Right atrium auricular region (tissue), 2 donors: ENCODE measurements at regions not wholly inside any gene's neighbourhood (a gene's known extent, or its start where the extent isn't known, plus 50 kb on each side); places are given as distances from the start of the nearest gene placed in this dataset.

ENCODE experiments used
- DNase-seq: peaks from one replicate; pipeline ENCODE4 v3.0.0-alpha.2; 2019; ENCODE audit warnings: low spot score
- H3K27ac ChIP-seq, 2 donors: fragments of 200-600 bp; sonication (generic); 1 replicate in 1 of 2; 2 replicates in 1 of 2; pipeline ENCODE4 v1.5.1; 2016 to 2019
- H3K27me3 ChIP-seq, 2 donors: fragments of 200-600 bp; sonication (generic); one replicate each; pipeline versions ENCODE4 v1.5.1 to v1.6.0; 2017 to 2019
- H3K36me3 ChIP-seq: fragments of 200-600 bp; sonication (generic); one replicate; pipeline ENCODE4 v1.5.1; 2016
- H3K4me1 ChIP-seq, 2 donors: fragments of 200-600 bp; sonication (generic); one replicate each; pipeline versions ENCODE4 v1.5.1 to v1.6.0; 2017 to 2019
- H3K4me3 ChIP-seq, 2 donors: fragments of 200-600 bp; sonication (generic); 1 replicate in 1 of 2; 2 replicates in 1 of 2; pipeline ENCODE4 v1.5.1; 2017 to 2019; ENCODE audit warnings: mild to moderate bottlenecking in 1 of 2, moderate library complexity in 1 of 2
- H3K9me3 ChIP-seq, 2 donors: fragments of 200-600 bp; sonication (generic); one replicate each; pipeline ENCODE4 v1.5.1; 2019
- TF ChIP-seq, protein P1 (sequence below), 2 donors: fragments of 200-600 bp; sonication (generic); IDR thresholded peaks; one replicate each; pipeline ENCODE4 v1.5.1; 2019; ENCODE audit warnings: antibody characterized with exemption in 2 of 2

DNA sequence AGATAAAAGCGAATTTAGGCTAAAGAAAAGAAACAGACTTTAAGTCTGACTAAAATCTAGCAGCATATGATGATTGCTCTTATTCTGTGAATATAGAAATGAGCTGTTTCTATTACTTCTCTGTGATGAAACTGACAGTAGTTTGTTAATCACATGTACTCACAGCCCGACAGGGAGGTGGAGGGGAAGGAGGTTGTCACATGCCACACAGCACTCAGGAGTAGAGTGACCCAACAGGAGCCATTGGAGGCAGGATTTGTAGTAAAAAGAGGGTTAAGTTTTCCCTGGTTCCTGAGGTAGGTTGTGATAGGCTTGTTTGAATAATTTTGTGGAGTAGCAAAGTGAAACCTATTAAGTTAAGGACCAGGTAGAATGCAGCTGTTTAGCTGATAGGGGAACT, 495.9 kb downstream of the CENPC start:
- TF ChIP-seq, protein P1, sequence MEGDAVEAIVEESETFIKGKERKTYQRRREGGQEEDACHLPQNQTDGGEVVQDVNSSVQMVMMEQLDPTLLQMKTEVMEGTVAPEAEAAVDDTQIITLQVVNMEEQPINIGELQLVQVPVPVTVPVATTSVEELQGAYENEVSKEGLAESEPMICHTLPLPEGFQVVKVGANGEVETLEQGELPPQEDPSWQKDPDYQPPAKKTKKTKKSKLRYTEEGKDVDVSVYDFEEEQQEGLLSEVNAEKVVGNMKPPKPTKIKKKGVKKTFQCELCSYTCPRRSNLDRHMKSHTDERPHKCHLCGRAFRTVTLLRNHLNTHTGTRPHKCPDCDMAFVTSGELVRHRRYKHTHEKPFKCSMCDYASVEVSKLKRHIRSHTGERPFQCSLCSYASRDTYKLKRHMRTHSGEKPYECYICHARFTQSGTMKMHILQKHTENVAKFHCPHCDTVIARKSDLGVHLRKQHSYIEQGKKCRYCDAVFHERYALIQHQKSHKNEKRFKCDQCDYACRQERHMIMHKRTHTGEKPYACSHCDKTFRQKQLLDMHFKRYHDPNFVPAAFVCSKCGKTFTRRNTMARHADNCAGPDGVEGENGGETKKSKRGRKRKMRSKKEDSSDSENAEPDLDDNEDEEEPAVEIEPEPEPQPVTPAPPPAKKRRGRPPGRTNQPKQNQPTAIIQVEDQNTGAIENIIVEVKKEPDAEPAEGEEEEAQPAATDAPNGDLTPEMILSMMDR (IDR thresholded peaks at IDR 0.05), result no peak
- no peaks in the 10 kb centered on the region for H3K36me3 ChIP-seq
- H3K27ac ChIP-seq, result no peak overlapping the region
- no peaks in the 10 kb centered on the region for H3K9me3 ChIP-seq
- no peaks in the 10 kb centered on the region for H3K27me3 ChIP-seq
- H3K4me3 ChIP-seq, result no peak overlapping the region
- no peak for DNase-seq
- no peaks in the 10 kb centered on the region for H3K4me1 ChIP-seq

DNA sequence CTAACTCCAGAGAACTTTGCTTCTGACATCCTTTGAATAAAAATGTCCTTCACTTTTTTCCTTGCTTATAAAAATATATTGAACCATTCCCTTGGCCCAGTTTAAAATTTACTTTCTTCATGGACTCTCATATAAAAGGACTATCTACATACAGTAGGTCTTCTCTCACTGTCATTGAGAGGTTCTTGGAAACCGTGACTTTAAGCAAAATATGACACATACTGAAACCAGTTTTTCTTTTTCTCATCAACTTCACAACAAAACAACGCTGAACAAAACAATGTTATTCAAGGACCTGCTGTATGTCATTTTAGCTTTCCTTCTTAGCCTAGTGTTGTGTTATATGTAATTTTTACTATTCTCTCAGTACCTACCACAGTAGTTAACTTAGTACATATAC, 496.8 kb downstream of the CENPC start:
- no peaks in the 10 kb centered on the region for H3K27me3 ChIP-seq
- H3K4me3 ChIP-seq, result no peak overlapping the region
- no peak overlapping the region for H3K27ac ChIP-seq
- TF ChIP-seq, protein P1 (IDR thresholded peaks at IDR 0.05), result no peak
- no peaks in the 10 kb centered on the region for H3K4me1 ChIP-seq
- no peak for DNase-seq
- H3K9me3 ChIP-seq, result no peaks in the 10 kb centered on the region
- no peaks in the 10 kb centered on the region for H3K36me3 ChIP-seq

DNA sequence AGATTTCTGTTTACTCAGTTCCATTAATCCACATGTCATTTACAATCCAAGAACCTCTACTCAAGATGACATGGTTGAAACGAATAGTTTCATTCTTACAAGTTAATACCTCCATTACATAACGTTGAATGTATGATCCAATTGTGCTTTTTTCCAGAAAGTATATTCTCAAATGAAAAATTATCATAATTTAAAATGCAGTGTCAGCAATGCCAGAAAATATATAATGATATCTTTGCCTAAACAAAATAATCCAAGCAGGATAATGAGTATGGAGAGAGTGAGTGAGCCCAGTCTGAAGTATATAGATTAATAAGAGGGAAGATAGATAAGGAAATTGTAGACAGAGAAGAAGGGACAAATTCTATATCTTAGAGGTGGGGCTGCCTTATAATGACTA, 505.0 kb downstream of the CENPC start:
- Histone ChIP-seq H3K9me3 (no peaks in the 10 kb centered on the region), H3K4me3 (no peak overlapping the region), H3K36me3 (no peaks in the 10 kb centered on the region), H3K4me1 (no peaks in the 10 kb centered on the region), H3K27me3 (no peaks in the 10 kb centered on the region), H3K27ac (no peak overlapping the region)
- TF ChIP-seq, protein P1 (IDR thresholded peaks at IDR 0.05), result no peak
- no peak for DNase-seq

DNA sequence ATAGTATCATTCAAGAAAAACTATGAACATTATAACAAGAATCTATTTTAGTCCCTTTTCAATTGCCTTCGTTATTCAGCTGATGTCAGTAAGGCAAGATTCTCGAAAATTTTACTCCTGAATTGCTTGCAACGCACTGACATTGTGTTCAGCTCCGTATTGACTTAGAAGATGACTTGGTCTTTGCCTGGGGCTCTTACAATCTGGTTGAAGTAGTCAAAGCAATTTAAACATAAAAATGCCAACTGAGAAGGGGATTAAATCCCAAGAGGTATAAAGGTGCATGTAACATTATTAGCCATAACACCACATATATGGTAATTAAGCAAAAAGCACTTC, 507.1 kb downstream of the CENPC start:
- no peak overlapping the region for H3K27ac ChIP-seq
- H3K4me3 ChIP-seq, result no peak overlapping the region
- H3K4me1 ChIP-seq, result no peaks in the 10 kb centered on the region
- H3K27me3 ChIP-seq, result no peaks in the 10 kb centered on the region
- TF ChIP-seq, protein P1 (IDR thresholded peaks at IDR 0.05), result no peak
- H3K36me3 ChIP-seq, result no peaks in the 10 kb centered on the region
- no peaks in the 10 kb centered on the region for H3K9me3 ChIP-seq
- DNase-seq, result no peak

DNA sequence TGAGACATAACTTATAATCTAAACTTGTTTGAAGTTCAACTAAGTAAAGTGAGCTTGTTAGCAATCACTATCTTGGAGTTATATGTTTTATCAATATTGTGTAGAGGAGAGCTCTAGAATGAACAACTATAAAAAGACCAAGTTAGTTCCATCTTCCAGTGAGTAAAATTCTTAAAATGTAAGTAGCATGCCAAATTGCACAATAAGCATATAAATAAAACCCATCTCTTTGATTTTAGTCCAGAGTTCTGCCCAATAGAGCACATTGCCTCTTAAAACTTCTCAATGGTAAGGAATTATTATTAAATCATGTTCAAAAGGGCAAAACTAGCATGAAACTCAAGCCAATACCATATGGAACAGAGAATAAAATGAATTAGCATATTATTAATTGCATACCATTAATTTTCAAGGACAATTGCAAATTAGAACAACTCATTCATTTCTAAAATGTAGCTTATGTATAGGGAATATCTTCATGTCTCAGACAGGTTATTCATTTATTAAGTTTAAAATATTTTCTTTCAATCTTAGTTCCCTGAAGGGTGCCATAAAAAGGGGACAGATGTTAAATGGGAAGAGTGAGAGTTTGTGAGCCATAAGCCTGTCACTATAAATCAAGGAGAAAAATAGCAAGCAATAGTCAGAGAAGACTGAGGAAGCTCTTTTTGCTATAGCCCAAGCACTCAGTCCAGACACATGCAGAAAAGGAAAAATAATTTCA, 507.6 kb downstream of the CENPC start:
- H3K9me3 ChIP-seq, result no peaks in the 10 kb centered on the region
- DNase-seq, result no peak

More for the DNA sequence above, 507.6 kb downstream of the CENPC start:
- no peaks in the 10 kb centered on the region for H3K27me3 ChIP-seq
- no peak overlapping the region for H3K27ac ChIP-seq
- no peaks in the 10 kb centered on the region for H3K36me3 ChIP-seq
- no peaks in the 10 kb centered on the region for H3K4me1 ChIP-seq
- TF ChIP-seq, protein P1 (IDR thresholded peaks at IDR 0.05), result no peak
- H3K4me3 ChIP-seq, result no peak overlapping the region
